G401 (cell line): ENCODE measurements at regions not wholly inside any gene's neighbourhood (a gene's known extent, or its start where the extent isn't known, plus 50 kb on each side); places are given as distances from the start of the nearest gene placed in this dataset.
A peak's percentile ranks its signal among the peaks of the same experiment; 100 is the strongest.

ENCODE experiments used
- DNase-seq: peaks from one replicate; pipeline ENCODE4 v3.0.0-alpha.2; 2015; ENCODE audit warnings: low spot score
- in situ Hi-C: cut with HindIII; loops from 2 replicates; pipeline ENCODE4 v1.10.0; 2016; ENCODE audit warnings: low sequenced_read_pairs, mixed read lengths

GRCh38 chr2:128477891-128478290 lies 159.2 kb upstream of the HS6ST1 start:
- in situ Hi-C loops, result no loop called here

DNA sequence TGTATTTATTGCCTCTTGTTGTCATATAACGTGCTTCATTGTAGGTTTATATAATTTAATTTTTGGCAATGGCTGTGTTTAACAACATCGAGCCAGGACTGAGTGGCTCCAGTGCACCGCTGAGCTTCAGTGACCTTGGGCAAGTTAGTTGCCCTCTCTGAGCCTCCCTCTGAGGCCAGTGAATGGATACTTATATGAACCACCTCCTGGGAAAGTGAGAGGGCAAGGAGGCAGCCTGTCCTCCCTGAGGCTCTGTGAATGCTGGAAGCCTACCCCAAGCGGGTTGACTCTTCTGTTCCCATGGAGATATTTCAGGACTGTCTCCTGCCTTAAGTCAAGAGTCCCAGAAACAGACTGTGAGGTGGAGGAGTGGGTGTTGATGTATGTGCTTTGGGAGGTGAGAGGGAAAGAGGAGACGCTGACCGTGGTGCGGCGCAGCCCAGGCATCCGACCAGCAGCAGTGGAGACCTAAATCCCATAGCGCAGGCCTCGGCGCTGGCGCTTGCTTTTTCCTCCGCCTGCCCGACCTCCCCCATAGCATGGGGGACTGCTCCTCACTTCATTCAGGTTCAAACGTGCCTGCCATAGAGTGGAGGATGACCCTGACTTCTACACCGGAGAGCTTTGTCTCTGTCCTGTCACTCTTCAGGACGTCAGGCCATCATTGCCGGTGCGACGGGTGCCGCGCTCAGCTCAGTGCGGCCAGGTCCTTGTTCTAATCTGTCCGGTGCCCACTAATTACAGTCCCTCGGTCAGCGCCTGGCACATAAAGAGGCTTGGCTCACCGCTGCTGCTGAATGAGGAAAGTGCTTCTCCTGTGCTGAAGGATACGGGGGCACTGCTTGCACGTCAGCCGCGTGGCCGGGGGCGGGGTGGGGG lies 167.3 kb upstream of the HS6ST1 start:
- DNase-seq, result no peak
- in situ Hi-C loops, result no loop called here

More at GRCh38 chr2:128477891-128478290, 159.2 kb upstream of the HS6ST1 start:
- DNase-seq, result no peak

DNA sequence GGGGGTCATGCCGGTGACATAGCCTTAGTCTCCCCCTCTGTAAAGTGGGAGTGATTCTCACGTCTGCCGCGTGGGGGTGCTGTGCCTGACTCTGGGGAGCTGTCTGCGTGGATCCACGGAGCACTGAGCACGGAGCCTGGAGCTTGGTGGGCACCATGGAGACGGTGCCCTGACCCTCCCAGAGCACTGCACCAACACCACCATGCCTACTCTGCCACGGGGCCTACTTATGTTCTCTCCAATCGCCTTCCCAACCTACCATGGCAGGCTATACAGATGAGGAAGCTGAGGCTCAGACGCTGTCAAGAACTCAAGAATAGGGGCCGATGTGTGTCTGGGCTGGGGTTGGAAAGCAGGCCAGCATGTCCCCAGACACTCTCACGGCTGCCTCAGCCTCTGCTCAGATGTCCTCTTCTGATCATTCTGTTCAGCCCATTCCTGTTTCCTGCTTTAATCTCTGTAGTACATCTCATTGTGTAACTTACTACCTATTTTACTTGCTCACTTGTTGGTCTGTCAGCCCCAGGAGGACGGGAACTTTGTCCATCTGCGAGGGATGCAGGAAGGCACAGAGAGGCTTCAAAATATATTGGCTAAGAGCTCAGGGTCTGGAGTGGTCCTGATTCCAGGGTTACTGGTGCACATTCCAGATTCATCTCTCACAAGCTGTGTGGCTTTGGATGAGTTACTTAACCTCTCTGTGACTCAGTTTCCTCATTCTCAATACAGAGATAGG lies 168.1 kb upstream of the HS6ST1 start:
- in situ Hi-C loops, result no loop called here
- DNase-seq, result no peak

GRCh38 chr2:128487650-128488387 lies 169.2 kb upstream of the HS6ST1 start:
- in situ Hi-C loops, result no loop called here
- DNase-seq, result no peak

DNA sequence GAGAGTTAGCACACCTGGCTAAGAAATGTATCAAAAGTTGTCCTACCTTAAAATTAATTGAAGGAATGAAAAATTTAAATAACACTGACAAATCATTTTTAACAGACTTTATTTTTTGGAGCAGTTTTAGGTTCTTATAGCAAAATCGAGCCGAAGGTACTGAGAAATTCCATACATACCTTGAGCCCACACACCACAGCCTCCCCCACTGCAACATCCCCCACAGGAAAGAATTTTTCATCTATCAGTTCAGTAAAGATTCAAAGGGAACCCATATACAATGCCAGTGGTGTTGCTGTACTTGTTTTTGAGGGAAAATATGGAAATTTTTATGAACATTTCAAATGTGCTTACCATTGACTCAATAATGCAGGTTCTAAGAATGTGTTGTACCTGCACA lies 169.8 kb upstream of the HS6ST1 start:
- DNase-seq, result no peak
- in situ Hi-C loops, result no loop called here

DNA sequence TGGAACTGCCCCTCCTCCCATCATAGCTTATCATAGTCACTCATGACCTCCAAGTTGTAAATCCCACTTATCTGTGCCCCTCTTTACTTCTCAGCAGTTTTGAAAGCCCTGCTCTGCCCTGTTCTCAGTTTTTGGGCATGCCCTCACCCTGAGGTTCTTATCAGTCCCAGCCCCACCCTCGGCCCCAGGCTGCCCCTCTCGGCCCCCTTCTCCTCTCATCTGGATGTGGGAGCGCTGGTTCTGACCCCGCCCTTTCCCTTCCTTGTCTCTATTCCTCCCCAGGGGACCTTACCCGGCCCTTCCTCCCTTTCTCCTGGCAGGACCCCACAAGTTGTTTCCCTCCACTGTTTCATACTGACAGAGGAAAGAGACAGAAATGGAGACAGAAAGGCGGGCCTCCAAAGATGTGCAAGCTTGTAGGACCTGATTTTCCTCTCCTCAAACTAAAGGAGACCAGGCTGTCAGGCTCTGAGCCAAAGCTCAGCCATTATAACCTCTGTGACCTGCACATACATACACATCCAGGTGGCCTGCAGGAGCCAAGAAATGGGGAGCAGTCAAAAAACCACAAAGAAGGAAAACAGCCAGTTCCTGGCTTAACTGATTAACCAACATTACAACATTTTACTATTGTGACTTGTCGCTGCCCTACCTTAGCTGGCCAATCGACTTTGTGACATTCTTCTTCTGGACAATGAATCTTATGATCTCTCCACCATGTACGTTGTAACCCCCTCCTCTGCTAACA lies 171.0 kb upstream of the HS6ST1 start:
- no peak for DNase-seq

DNA sequence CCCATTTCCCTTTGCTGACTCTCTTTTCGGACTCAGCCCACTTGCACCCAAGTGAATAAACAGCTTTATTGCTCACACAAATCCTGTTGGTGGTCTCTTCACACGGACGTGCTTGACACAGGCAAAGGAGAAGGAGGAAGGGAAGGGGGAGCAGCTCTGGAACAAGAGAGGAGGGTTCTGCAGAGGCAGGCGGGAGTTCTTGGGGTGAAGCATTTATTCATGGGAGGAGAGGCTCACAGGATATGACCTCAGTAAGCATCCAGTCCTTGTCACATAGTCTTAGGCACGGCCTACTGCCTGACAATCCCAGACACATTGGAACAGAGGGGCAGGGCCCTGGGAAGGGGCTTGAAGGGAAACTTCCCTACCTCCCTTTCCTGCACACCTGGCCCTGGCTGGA lies 171.7 kb upstream of the HS6ST1 start:
- in situ Hi-C loops, result no loop called here
- DNase-seq, result no peak

More for the DNA sequence above, 171.0 kb upstream of the HS6ST1 start:
- in situ Hi-C loops, result no loop called here

GRCh38 chr2:128490881-128491691 lies 172.4 kb upstream of the HS6ST1 start:
- in situ Hi-C loops, result no loop called here
- no peak for DNase-seq

DNA sequence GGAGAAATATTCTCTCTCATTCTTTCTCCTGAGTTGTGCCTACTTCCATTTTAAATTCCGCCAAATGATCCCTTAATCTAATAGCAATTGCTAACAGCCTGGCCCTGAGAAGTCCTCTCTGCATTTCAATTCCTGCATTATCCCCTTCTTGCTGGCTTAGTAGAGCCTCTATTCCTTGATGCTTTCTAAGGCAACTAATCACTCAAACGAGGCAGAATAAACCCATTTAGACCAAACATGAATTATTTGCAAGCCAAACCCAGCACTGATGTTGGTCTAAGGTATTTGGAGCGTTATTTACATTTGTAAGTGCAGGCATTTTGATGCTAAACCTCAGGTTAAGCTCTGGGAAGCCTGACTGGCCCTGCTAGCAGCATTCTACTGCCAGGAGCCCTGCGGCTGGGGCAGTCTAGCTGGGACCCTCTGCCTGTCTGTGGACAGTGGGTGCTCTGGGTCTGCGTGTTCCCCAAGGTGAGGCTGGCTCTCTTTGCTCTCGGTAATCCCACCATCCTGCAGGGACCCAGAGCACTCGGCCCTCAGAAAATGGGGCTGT lies 173.1 kb upstream of the HS6ST1 start:
- in situ Hi-C loops, result no loop called here
- no peak for DNase-seq

DNA sequence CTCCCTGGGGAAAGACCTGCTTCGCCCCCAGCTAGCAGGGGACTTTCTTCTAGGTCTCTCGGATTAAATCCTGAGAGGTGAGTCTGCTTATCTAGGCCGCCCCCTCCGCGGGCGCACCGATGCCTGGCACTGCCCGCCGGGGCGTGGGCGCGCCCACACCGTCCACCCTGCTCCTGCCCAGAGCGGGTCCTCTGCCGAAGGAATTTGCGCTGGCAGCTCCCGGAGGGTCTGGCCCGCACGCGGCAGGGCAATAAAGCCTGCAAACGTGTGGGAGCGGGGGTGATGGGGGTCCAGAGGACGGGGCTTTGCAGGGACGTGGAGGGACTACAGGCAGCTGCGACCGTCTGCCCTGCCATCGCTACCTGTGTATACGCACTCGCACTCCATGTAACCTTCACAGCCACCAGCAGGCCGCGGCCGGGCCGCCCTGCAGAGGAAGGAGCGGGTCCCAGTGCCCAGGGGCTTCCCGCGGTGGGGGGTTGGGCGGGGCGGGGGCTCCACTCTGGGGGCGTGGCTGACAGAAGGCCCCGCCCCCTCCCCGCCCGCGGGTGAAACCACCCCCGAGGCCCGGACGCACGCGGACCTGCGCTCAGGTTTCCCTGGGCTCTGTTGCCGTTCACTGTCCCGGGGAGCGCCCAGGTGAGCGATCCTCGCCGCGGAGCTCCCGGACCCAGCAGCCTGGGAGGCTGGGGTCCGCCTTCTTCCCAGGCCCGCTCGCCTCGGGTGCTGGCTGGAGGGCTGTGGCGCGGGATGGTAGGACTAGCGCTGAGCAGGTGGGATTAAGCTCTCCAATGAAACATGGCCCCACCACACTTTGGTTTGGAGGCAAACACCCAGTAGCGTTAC lies 174.5 kb upstream of the HS6ST1 start:
- in situ Hi-C loops, result no loop called here
- DNase-seq, result no peak

DNA sequence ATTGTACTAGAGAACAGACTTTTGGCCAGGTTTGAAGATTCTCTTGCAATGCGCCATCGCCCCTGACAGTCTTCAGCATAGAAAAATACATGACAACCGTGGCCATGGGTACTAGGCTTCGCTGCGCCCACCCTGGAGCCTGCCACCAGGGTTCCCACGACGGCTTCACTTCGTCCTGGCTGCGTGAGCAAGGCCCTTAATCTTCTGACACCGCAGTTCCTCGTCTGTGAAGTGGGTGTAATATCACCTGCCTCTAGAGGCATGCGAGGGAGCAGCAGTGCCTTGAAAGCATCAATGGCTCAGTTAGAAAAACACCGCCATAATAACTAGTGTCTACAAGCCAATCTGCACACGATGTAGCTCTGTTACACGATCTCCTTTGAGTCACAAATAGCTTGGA lies 175.2 kb upstream of the HS6ST1 start:
- DNase-seq, result no peak
- in situ Hi-C loops, result no loop called here

DNA sequence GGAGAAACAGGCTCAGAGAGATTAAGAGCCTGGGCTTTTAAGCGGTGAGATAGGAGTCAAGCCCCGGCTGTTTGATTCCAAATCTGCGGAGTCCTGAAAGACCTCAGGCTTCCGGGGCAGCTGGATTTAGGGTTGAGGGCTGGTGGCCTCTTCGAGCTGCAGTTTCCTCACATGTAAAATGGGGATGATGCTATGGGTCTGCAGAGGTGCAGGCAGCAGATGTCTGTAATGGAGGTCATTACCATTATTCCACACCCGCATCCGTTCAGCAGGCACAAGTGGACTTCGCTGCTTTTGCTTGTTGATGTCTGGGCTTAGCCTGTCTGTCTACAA lies 175.6 kb upstream of the HS6ST1 start:
- in situ Hi-C loops, result no loop called here
- DNase-seq, result no peak

- DNase-seq, result peak; percentile 71
- in situ Hi-C loops, result no loop called here
These were observed 176.1 kb upstream of the HS6ST1 start for GRCh38 chr2:128494640-128495321.

DNA sequence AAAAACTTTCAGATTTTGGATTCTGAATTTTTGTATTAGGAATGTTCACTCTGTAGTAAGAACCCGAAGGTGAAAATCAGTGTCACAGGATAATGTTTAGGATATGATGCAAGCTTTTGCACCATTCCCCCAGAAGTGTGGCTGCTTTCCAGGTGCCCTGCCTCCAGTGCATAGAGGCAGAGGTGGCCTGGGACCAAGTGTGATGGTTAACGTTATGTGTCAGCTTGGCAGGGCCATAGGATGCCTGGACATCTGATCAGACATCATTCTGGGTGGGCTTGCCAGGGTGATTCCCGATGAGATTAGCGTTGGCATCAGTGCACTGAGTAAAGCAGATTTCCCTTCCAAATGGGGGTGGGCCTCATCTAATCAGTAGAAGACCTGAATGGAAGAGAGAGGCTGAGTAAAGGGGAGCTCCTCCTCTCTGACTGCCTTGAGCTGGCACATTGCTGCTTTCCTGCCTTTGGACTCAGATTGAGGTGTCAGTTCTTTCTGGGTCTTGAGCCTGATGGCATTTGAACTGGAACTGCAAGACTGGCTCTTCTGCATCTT lies 177.4 kb upstream of the HS6ST1 start:
- no peak for DNase-seq
- in situ Hi-C loops, result no loop called here

DNA sequence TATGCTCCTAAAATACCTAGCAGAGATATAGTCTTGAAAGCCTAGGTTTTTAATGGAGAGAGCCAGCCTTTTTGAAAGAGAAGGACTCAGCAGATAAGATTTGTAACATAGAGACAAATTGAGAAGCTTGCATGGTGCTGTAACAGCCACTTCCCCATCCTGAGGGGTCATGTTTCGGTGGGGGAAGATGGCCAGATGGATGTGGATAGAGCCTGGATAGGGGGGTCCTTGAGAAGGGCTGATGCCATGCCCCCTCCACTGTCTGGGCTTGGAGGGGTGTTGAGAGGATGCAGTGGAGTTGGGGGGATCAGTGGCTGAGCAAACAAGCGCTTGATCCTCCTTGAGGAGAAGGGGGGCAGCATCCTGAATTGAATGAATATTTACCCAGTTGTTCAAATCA lies 178.0 kb upstream of the HS6ST1 start:
- DNase-seq, result no peak
- in situ Hi-C loops, result no loop called here

DNA sequence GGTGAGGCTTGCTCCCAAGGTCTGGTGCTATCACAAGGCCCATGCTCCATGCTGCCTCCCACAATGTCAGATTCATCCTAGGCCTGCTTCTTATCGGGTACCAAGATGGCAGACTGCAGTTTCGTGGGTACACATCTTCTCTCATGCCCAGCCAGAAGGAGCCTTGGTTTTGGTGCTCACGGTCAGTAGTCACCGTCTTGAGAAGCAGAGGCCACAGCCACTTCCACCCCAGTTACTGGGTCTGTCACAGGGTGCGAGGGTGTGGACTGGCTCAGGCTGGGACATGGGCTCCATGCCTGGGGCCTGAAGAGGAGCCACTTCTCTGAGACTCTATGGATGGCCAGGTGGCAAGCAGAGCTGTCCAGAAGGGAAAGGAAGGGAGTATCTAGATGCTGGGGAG lies 178.8 kb upstream of the HS6ST1 start:
- in situ Hi-C loops, result no loop called here
- DNase-seq, result no peak

DNA sequence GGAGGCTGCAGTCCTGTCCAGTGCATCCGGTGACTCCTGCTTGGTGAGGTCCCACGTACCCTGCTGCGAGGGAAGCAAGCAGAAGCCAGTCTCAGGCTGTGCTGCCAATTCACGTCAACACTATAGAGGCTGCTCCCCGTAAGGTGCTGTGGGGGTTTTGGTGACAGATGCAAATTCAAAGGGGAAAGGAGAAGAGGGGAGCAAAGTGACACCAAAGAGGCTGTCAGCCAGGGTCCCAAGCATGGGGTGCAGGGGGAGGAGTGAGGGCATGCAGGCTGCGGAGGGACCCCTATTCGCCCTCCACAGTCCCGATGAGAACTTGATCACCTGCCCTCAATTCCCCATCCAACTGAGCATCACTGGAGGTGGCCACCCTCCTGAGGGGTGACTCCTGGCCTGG lies 179.4 kb upstream of the HS6ST1 start:
- DNase-seq, result no peak
- in situ Hi-C loops, result no loop called here
